Activated CD4-positive, CD25-positive, alpha-beta regulatory T cell treated with anti-CD3 and anti-CD28 coated beads, Interleukin-2, amount 50 U/mL, for 24 hours (primary cell): ENCODE measurements at regions not wholly inside any gene's neighbourhood (a gene's known extent, or its start where the extent isn't known, plus 50 kb on each side); places are given as distances from the start of the nearest gene placed in this dataset.
"Not testable (repeated sequence)": the region's sequence is repeated elsewhere in the genome, so short reads cannot be mapped to it uniquely, and the experiment has no call there.

ENCODE experiments used
- ATAC-seq, 2 donors: fragments of 150-1000 bp; cut with Tn5 transposase; one replicate each; pipeline ENCODE4 v1.10.0; 2021; ENCODE audit warnings: mild to moderate bottlenecking in 1 of 2, moderate library complexity in 1 of 2

DNA sequence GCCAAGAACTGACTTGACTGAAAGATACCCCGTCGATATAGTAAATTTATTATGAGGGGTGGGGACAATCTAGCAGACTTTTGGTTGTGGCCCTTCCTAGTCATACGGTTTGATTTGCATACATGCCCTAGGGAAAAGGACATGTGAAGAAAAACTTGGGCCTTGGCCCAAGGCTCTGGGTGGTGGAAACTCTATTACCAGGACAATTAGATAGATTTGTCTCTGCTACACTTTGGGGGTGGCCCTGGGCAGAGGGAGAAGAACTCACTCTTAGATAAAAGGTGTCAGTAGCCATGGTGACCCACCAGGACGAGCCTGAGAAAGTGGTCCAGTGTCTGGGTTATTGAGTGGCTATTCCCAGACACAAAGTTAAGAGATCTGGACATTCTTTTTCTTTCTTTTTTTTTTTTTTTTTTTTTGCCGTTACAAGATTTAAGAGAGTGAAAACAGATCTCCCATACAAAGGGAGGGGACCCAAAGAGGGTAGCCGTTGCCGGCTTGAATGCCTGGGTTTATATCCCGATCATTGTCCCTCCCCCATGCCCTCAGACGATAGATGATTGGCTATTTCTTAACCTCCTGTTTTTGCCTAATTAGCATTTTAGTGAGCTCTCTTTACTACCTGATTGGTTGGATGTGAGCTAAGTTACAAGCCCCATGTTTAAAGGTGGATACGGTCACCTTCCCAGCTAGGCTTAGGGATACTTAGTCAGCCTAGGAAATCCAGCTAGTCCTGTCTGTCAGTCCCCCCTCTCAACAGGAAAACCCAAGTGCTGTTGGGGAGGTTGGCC is 96.4 kb upstream of the SMAD3 start:
- ATAC-seq: no peak

- not testable (repeated sequence) for ATAC-seq
Measured at GRCh38 chr15:66974131-66974530, 91.3 kb upstream of the SMAD3 start.

DNA sequence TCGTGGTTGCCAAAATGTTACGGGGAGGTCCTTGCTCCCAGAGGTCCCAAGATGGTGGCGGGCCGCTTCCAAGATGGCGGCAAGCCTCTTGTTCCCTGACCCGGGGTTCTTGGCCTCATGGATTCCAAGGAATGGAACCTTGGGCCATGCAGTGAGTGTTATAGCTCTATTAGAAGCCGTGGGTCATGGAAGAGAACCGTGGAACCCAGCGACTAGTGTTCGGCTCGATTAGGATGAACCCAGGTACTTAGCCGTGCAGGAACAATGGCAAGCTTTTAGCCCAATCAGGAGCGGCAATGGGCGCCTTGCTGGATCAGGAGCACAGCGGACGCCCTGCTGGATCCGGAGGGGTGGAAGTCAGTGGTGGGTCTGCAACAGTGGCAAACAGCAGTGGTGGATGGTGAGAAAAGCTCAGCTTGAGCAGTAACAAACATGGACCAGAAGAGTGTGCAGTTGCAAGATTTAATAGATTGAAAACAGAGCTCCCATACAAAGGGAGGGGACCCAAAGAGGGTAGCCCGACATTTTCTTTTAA is 89.2 kb upstream of the SMAD3 start:
- ATAC-seq: not testable (repeated sequence)

GRCh38 chr15:66980326-66980725 is 85.1 kb upstream of the SMAD3 start:
- not testable (repeated sequence) for ATAC-seq

GRCh38 chr15:66981771-66982170 is 83.6 kb upstream of the SMAD3 start:
- ATAC-seq: no peak

DNA sequence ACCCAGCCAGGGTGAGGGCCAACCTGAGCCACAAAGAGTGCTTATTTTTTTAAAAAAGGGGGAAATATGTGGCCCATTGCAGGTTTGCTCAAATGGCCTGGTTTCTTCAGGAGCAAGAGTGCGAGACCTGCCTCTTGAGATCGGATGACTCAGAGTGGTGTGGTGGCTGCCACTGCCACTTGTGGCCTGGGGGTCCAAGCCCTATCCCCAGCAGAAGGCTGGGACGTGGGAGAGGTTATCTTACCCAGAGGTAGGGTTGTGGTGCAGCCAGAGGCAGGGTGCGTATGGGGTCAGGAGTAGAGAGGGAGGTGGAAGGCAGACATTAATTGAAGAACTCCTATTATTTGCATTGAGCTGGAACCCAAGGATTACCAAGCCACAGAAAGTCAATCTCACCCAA is 83.2 kb upstream of the SMAD3 start:
- no peak for ATAC-seq

DNA sequence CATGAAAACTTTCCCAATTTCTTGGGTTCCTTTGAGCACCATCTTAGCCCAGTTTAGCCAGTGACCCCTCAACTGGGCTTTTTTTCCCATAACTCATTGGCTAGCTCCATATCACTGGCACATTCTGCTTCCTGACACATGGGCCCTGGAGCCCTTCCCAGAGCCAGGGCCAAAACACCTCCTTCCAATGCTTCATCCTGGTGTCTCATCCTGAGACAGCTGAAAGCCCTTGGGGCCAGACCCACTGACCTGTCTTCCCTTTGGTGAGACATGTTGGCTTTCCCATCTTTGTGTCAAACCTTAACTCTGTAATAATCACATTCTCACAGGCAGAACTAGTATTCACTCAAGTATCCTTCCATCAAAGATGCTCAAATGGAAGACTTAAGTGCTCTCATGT is 82.6 kb upstream of the SMAD3 start:
- no peak for ATAC-seq

DNA sequence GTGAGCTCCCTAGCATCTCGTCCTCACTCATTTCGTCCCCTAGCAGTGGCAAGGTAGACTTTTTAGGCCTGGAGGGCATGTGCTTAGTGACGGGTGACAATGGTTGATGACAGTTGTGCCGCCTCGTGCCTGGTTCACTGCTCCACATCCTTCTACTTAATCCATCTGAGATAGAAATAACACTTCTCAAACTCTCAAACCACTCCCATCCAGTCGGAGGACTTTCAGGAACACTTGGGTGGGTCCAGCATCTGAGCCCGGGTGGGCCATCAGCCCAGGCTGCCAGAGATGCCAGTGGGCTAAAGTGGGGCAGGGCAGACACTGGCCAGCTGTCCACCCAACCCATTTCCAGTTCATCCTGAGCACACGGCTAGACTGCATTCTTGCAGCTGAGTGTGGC is 79.7 kb upstream of the SMAD3 start:
- ATAC-seq: no peak

- no peak for ATAC-seq
Measured at GRCh38 chr15:66986951-66987350, 78.5 kb upstream of the SMAD3 start.

DNA sequence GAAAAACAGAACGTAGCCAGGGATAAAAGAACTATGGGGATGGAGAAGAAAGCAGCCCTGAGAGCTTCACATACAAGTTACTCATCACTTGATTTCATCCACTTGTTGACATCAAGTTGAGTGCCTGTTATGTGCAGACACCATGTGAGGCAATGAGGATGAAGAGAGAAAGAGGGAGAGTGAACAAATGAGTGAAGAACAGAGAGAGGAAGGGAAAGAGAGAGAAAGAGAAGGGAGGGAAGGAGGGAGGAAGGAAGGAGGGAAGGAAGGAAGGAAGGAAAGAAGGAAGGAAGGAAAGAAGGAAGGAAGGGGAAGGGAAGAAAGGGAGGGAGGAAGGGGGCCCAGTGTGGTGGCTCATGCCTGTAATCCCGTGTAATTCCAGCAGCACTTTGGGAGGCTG is 72.3 kb upstream of the SMAD3 start:
- ATAC-seq: no peak

- no peak for ATAC-seq
Measured at GRCh38 chr15:66993874-66994696, 71.3 kb upstream of the SMAD3 start.

DNA sequence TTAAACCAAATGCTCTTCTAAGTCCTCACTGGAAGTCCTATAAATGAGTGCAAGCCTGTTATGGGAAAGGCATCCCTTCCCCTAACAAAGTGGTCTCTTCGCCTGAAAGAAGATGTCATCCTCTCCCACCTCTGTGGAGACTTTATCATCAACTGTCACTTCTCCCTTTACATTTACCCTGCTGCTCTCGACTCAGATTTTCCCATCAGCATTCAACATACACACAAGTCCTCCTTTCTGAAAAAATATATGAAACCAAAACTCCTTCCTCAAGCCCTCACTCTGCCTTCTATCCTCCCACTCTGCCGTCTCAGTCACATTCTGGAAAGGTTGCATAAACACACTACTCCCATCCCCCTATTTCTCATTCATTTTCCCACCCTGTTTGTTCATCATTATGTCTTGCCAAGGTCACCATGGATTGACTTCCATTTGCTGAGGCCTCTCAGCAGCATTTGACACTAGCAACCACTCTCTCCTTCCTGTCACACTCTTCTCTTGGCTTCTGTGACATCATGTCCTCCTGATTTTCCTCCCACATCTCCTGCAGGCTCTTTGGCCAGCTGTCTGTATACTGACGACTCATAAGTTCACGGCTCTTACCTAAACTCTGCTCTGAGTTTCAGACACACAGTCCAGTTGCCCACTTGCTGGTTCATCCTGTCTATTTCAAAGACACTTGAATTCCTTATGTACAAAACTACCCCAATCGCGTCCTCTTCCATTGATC is 70.3 kb upstream of the SMAD3 start:
- ATAC-seq: no peak

- ATAC-seq: no peak
Measured at GRCh38 chr15:66996094-66996493, 69.3 kb upstream of the SMAD3 start.

- no peak for ATAC-seq
Measured at GRCh38 chr15:66997212-66997611, 68.2 kb upstream of the SMAD3 start.

- not testable (repeated sequence) for ATAC-seq
Measured at GRCh38 chr15:66998234-66998633, 67.2 kb upstream of the SMAD3 start.

GRCh38 chr15:66999046-66999968 is 66.1 kb upstream of the SMAD3 start:
- ATAC-seq: no peak

- ATAC-seq: no peak
Measured at GRCh38 chr15:67000896-67001295, 64.5 kb upstream of the SMAD3 start.

DNA sequence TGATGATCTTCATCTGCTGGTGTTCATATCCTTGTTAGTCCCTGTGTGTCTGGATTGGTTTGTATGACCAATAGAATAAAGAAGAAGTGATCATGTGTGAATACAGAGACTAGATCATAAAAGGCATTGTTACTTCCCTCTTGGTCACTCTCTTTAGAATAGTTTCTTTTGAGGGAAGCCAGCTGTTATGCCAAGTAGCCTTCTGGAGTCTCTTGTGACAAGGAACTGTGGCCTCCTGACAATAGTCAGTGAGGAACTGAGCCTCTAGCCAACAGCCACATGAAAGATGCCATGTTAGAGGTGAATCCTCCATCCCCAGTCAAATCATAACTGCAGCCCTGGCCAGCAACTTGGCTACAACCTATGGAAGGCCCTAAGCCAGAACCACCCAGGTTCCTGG is 63.0 kb upstream of the SMAD3 start:
- no peak for ATAC-seq

GRCh38 chr15:67003586-67003985 is 61.8 kb upstream of the SMAD3 start:
- ATAC-seq: no peak

DNA sequence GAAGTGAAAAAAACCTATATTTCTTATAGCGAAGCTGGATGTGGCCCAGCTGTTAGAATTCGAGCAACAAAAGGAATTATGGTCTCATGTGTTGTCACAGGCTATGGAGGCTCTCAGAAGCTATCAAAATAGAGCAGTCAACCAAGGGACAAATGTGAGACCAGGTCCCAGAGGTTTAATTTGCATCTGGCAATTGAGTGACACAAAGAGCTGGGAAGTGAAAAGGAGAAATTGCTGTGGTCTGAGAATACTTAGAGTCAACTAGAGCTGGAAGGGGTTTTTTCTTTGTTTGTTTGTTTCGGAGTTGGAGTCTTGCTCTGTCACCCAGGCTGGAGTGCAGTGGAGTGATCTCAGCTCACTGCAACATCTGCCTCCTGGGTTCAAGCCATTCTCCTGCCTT is 61.3 kb upstream of the SMAD3 start:
- ATAC-seq: no peak

- ATAC-seq: no peak
Measured at GRCh38 chr15:67005294-67005996, 60.0 kb upstream of the SMAD3 start.
